Gastroesophageal sphincter (tissue), 4 donors: ENCODE measurements at regions not wholly inside any gene's neighbourhood (a gene's known extent, or its start where the extent isn't known, plus 50 kb on each side); places are given as distances from the start of the nearest gene placed in this dataset.

Experiments used
- ATAC-seq: fragments of 150-250 bp; one replicate; pipeline ENCODE4 v1.9.1; 2016; ENCODE audit warnings: mild to moderate bottlenecking, moderate library complexity
- H3K27ac ChIP-seq, 4 donors: fragments of 200-600 bp; sonication (generic) in 3 of 4; 1 replicate in 3 of 4; 2 replicates in 1 of 4; pipeline ENCODE4 v1.5.1; 2016 to 2019
- H3K27me3 ChIP-seq: fragments of 200-600 bp; sonication (generic); one replicate; pipeline ENCODE4 v1.5.1; 2019
- H3K36me3 ChIP-seq, 2 donors: fragments of 200-600 bp; sonication (generic); one replicate each; pipeline ENCODE4 v1.5.1; 2019; ENCODE audit warnings: control low read depth in 1 of 2
- H3K4me1 ChIP-seq, 3 donors: fragments of 200-600 bp; sonication (generic); 1 replicate in 2 of 3; 2 replicates in 1 of 3; pipeline ENCODE4 v1.5.1; 2016 to 2019; ENCODE audit warnings: control low read depth in 2 of 3
- H3K4me3 ChIP-seq, 2 donors: fragments of 200-600 bp; sonication (generic); one replicate each; pipeline ENCODE4 v1.5.1; 2019; ENCODE audit warnings: mild to moderate bottlenecking in 1 of 2, moderate library complexity in 1 of 2
- H3K9me3 ChIP-seq, 3 donors: fragments of 200-600 bp; sonication (generic); one replicate each; pipeline ENCODE4 v1.5.1; 2017 to 2019; ENCODE audit warnings: control low read depth in 2 of 3
- CTCF ChIP-seq, 4 experiments: fragments of 200-600 bp in 2 of 4; fragments of 450-650 bp in 2 of 4; sonication (generic) in 1 of 4; IDR thresholded peaks; one replicate each; pipeline ENCODE4 v1.5.1; 2017 to 2019; ENCODE audit warnings: antibody characterized with exemption in 4 of 4, mild to moderate bottlenecking in 2 of 4, moderate library complexity in 2 of 4
- EP300 ChIP-seq: sonication (generic); formaldehyde crosslinking; IDR thresholded peaks from one replicate; pipeline ENCODE4 v1.6.1; 2017; ENCODE audit warnings: antibody characterized with exemption, mild to moderate bottlenecking
- POLR2A ChIP-seq, 2 donors: fragments of 450-650 bp; IDR thresholded peaks; one replicate each; pipeline ENCODE4 v1.6.1; 2017; ENCODE audit warnings: antibody characterized with exemption in 2 of 2, mild to moderate bottlenecking in 2 of 2, moderate library complexity in 1 of 2
- POLR2AphosphoS5 ChIP-seq: sonication (generic); formaldehyde crosslinking; IDR thresholded peaks from one replicate; pipeline ENCODE4 v1.6.1; 2017; ENCODE audit warnings: antibody characterized with exemption
- WGBS, 2 donors: methylation state at CpG; one replicate each; pipeline ENCODE4 v1.1.5; 2018; ENCODE audit warnings: low coverage in 1 of 2; 5-methylcytosine and 5-hydroxymethylcytosine counted together

- no peaks in the 10 kb centered on the region for H3K9me3 ChIP-seq
- TF ChIP-seq POLR2A (IDR thresholded peaks at IDR 0.05) (no peak), EP300 (no peak), POLR2AphosphoS5 (no peak), CTCF (IDR thresholded peaks at IDR 0.05) (no peak)
- no peak for ATAC-seq
These were observed 387.2 kb downstream of the SOX11 start for GRCh38 chr2:6079405-6079804.

GRCh38 chr2:6080932-6081753 lies 389.0 kb downstream of the SOX11 start:
- TF ChIP-seq EP300 = no peak
- Histone ChIP-seq H3K27me3 (no peaks in the 10 kb centered on the region), H3K4me3 (no peak overlapping the region), H3K27ac (no peak overlapping the region), H3K36me3 (no peaks in the 10 kb centered on the region), H3K4me1 (no peaks in the 10 kb centered on the region), H3K9me3 (no peaks in the 10 kb centered on the region)
- ATAC-seq = no peak
- WGBS, 2 donors = 73 to 91% methylated on average over 2 to 9 of the region's 22 CpGs

More at GRCh38 chr2:6079405-6079804, 387.2 kb downstream of the SOX11 start:
- H3K27me3 ChIP-seq = no peaks in the 10 kb centered on the region
- H3K36me3 ChIP-seq = no peaks in the 10 kb centered on the region
- no peak overlapping the region for H3K27ac ChIP-seq
- H3K4me3 ChIP-seq = no peak overlapping the region
- 85% methylated on average over 4 of the region's 5 CpGs; no CpG with 5 or more reads in 1 of the 2 donors for WGBS, 2 donors
- H3K4me1 ChIP-seq = no peaks in the 10 kb centered on the region

GRCh38 chr2:6081955-6082624 lies 389.9 kb downstream of the SOX11 start:
- Histone ChIP-seq H3K9me3 (peaks cover 0 to 6% (median 0%) of the 10 kb centered on the region in 3 donors), H3K27ac (no peak overlapping the region), H3K27me3 (no peaks in the 10 kb centered on the region), H3K4me1 (no peaks in the 10 kb centered on the region), H3K36me3 (no peaks in the 10 kb centered on the region), H3K4me3 (no peak overlapping the region)
- no peak for TF ChIP-seq POLR2AphosphoS5
- TF ChIP-seq CTCF (IDR thresholded peaks at IDR 0.05) = no peak
- no peak for TF ChIP-seq POLR2A (IDR thresholded peaks at IDR 0.05)
- TF ChIP-seq EP300 = no peak
- no peak for ATAC-seq
- 61 to 66% methylated on average over 4 to 5 of the region's 5 CpGs for WGBS, 2 donors

GRCh38 chr2:6082625-6083018 lies 390.4 kb downstream of the SOX11 start:
- TF ChIP-seq POLR2AphosphoS5 = no peak
- no peak for TF ChIP-seq POLR2A (IDR thresholded peaks at IDR 0.05)
- TF ChIP-seq CTCF (IDR thresholded peaks at IDR 0.05) = no peak
- no peak for TF ChIP-seq EP300

GRCh38 chr2:6083136-6083535 lies 391.0 kb downstream of the SOX11 start:
- Histone ChIP-seq H3K27me3 (peaks cover 7% of the 10 kb centered on the region), H3K4me3 (no peak overlapping the region), H3K27ac (no peak overlapping the region), H3K9me3 (peaks cover 0 to 14% (median 0%) of the 10 kb centered on the region in 3 donors), H3K36me3 (no peaks in the 10 kb centered on the region), H3K4me1 (no peaks in the 10 kb centered on the region)
- no peak for TF ChIP-seq EP300
- no peak for TF ChIP-seq CTCF (IDR thresholded peaks at IDR 0.05)
- no peak for TF ChIP-seq POLR2A (IDR thresholded peaks at IDR 0.05)
- TF ChIP-seq POLR2AphosphoS5 = no peak
- ATAC-seq = no peak
- 56 to 66% methylated on average over 2 of the region's 2 CpGs for WGBS, 2 donors

More at GRCh38 chr2:6082625-6083018, 390.4 kb downstream of the SOX11 start:
- Histone ChIP-seq H3K27me3 (peaks cover 4% of the 10 kb centered on the region), H3K4me3 (no peak overlapping the region), H3K36me3 (no peaks in the 10 kb centered on the region), H3K4me1 (no peaks in the 10 kb centered on the region), H3K27ac (no peak overlapping the region), H3K9me3 (peaks cover 0 to 12% (median 0%) of the 10 kb centered on the region in 3 donors)
- ATAC-seq = no peak
